Esophagus muscularis mucosa (tissue), 4 donors: ENCODE measurements at regions not wholly inside any gene's neighbourhood (a gene's known extent, or its start where the extent isn't known, plus 50 kb on each side); places are given as distances from the start of the nearest gene placed in this dataset.

Experiments used
- CTCF ChIP-seq, 3 experiments: fragments of 200-600 bp in 2 of 3; fragments of 450-650 bp in 1 of 3; sonication (generic) in 2 of 3; IDR thresholded peaks; one replicate each; pipeline ENCODE4 v1.5.1; 2017 to 2019; ENCODE audit warnings: antibody characterized with exemption in 3 of 3, mild to moderate bottlenecking in 2 of 3, moderate library complexity in 1 of 3
- EP300 ChIP-seq: sonication (generic); formaldehyde crosslinking; IDR thresholded peaks from one replicate; pipeline ENCODE4 v1.6.1; 2017; ENCODE audit warnings: antibody characterized with exemption
- POLR2A ChIP-seq: fragments of 450-650 bp; IDR thresholded peaks from one replicate; pipeline ENCODE4 v1.6.1; 2017; ENCODE audit warnings: antibody characterized with exemption, moderate library complexity, mild to moderate bottlenecking, low read depth

GRCh38 chr11:97015327-97015726 lies 625.5 kb downstream of the JRKL start:
- TF ChIP-seq CTCF (IDR thresholded peaks at IDR 0.05), result no peak
- TF ChIP-seq EP300, result no peak
- no peak for TF ChIP-seq POLR2A
